Endothelial cell of umbilical vein (primary cell): ENCODE measurements at regions not wholly inside any gene's neighbourhood (a gene's known extent, or its start where the extent isn't known, plus 50 kb on each side); places are given as distances from the start of the nearest gene placed in this dataset.

Source experiments
- BruUV-seq: library from RNA; stranded (reverse); fragments of 400-500 nt; replicated peaks from 2 replicates; lab custom pipeline; 2021; lab: Mats Ljungman, UMichigan
- CTCF ChIA-PET: fragments of 300-600, 350-600 bp; sonication (Branson Sonifier 250); formaldehyde crosslinking; loops from one replicate; lab custom pipeline; 2021; ENCODE audit warnings: antibody characterized with exemption, inconsistent platforms; lab: Charles Lee
- POLR2A ChIA-PET: fragments of 300-600, 350-600 bp; sonication (Branson Sonifier 250); formaldehyde crosslinking; loops from one replicate; lab custom pipeline; 2021; ENCODE audit warnings: antibody characterized with exemption, inconsistent platforms; lab: Charles Lee
- DNase-seq: peaks from one replicate; pipeline ENCODE4 v3.0.0-alpha.2; 2011; ENCODE audit warnings: low read depth, low spot score
- FAIRE-seq: peaks from 2 replicates; lab custom pipeline; 2011; peaks lifted over from hg19 to GRCh38; lab: Jason Lieb, UNC
- H2AFZ ChIP-seq: 2 replicates; pipeline ENCODE4 v1.6.0; 2012; ENCODE audit warnings: low read depth, low read length, control low read depth, inconsistent platforms
- H3K27ac ChIP-seq: 2 replicates; pipeline ENCODE4 v1.5.1; 2011; ENCODE audit warnings: low read depth, mild to moderate bottlenecking, control low read depth, low read length, moderate library complexity; ENCODE audit not compliant: insufficient read depth
- H3K27me3 ChIP-seq, 2 experiments: 2 replicates each; pipeline versions ENCODE4 v1.6.0 to v1.6.1; 2011; ENCODE audit warnings: low read length in 2 of 2, mixed read lengths in 1 of 2; ENCODE audit not compliant: control insufficient read depth in 2 of 2, insufficient read depth in 2 of 2
- H3K36me3 ChIP-seq, 2 experiments: 2 replicates in 1 of 2; 3 replicates in 1 of 2; pipeline ENCODE4 v1.5.1; 2011; ENCODE audit warnings: low read length in 2 of 2, mild to moderate bottlenecking in 1 of 2, moderate library complexity in 1 of 2; ENCODE audit not compliant: control insufficient read depth in 2 of 2, insufficient read depth in 2 of 2; ENCODE audit errors: extremely low read depth in 1 of 2
- H3K4me1 ChIP-seq: 3 replicates; pipeline ENCODE4 v1.5.1; 2011; ENCODE audit warnings: mild to moderate bottlenecking, low read length; ENCODE audit not compliant: control insufficient read depth, insufficient read depth; ENCODE audit errors: extremely low read depth
- H3K4me2 ChIP-seq: 2 replicates; pipeline ENCODE4 v1.6.1; 2011; ENCODE audit warnings: low read length, control low read depth, mixed read lengths; ENCODE audit not compliant: insufficient read depth
- H3K4me3 ChIP-seq, 3 experiments: fragments of 200-600 bp in 1 of 3; sonication (generic), shearing (Covaris generic) in 1 of 3; replicated peaks in 1 of 3; 2 replicates each; pipeline ENCODE4 v1.5.1; 2011 to 2016; ENCODE audit warnings: control low read depth in 3 of 3, low read length in 3 of 3, mild to moderate bottlenecking in 2 of 3, inconsistent platforms in 1 of 3, low read depth in 1 of 3, moderate library complexity in 1 of 3; ENCODE audit not compliant: insufficient read depth in 1 of 3
- H3K79me2 ChIP-seq: 2 replicates; pipeline ENCODE4 v1.6.0; 2012; ENCODE audit warnings: low read length, inconsistent platforms; ENCODE audit not compliant: control insufficient read depth, insufficient read depth
- H3K9ac ChIP-seq: replicated peaks from 2 replicates; pipeline ENCODE3; 2011; ENCODE audit warnings: low read length, control low read depth; ENCODE audit not compliant: insufficient read depth; ENCODE audit errors: extremely low read depth
- H3K9me1 ChIP-seq: replicated peaks from 3 replicates; pipeline ENCODE4 v1.6.0; 2011; ENCODE audit warnings: mild to moderate bottlenecking, low read length; ENCODE audit not compliant: control insufficient read depth, insufficient read depth; ENCODE audit errors: extremely low read depth
- H3K9me3 ChIP-seq: replicated peaks from 2 replicates; pipeline ENCODE4 v1.5.1; 2012; ENCODE audit warnings: low read length, inconsistent platforms; ENCODE audit not compliant: control insufficient read depth, insufficient read depth
- H4K20me1 ChIP-seq: replicated peaks from 2 replicates; pipeline ENCODE3; 2011; ENCODE audit warnings: mild to moderate bottlenecking, low read length; ENCODE audit not compliant: control insufficient read depth, insufficient read depth; ENCODE audit errors: extremely low read depth
- EZH2 ChIP-seq: IDR thresholded peaks from 2 replicates; pipeline ENCODE4 v1.6.1; 2012; ENCODE audit warnings: borderline replicate concordance, low read depth, mild to moderate bottlenecking, moderate library complexity, low read length, inconsistent platforms; ENCODE audit not compliant: severe bottlenecking
- FOS ChIP-seq: IDR thresholded peaks from 2 replicates; pipeline ENCODE4 v1.6.1; 2011; ENCODE audit warnings: mild to moderate bottlenecking, low read length, moderate library complexity, borderline replicate concordance; ENCODE audit not compliant: insufficient read depth
- GATA2 ChIP-seq: IDR thresholded peaks from 2 replicates; pipeline ENCODE4 v1.7.0; 2011; ENCODE audit warnings: low read depth, mild to moderate bottlenecking, moderate library complexity, mixed read lengths, low read length; ENCODE audit not compliant: insufficient read length, insufficient read depth
- JUN ChIP-seq: IDR thresholded peaks from 2 replicates; pipeline ENCODE4 v1.6.1; 2011; ENCODE audit warnings: borderline replicate concordance, low read depth; ENCODE audit not compliant: insufficient read length, insufficient read depth
- MAX ChIP-seq: IDR thresholded peaks from 2 replicates; pipeline ENCODE4 v1.6.1; 2011; ENCODE audit not compliant: insufficient read depth, insufficient read length
- MYC ChIP-seq: IDR thresholded peaks from one replicate; pipeline ENCODE4 v1.6.1; 2011; ENCODE audit warnings: mild to moderate bottlenecking, low read depth, low read length
- POLR2A ChIP-seq: IDR thresholded peaks from 2 replicates; pipeline ENCODE4 v1.6.1; 2012; ENCODE audit warnings: low read depth, mild to moderate bottlenecking, control low read depth, low read length
- POLR2AphosphoS5 ChIP-seq: IDR thresholded peaks from 2 replicates; pipeline ENCODE4 v1.6.1; 2012; ENCODE audit warnings: low read depth, mild to moderate bottlenecking, control low read depth, low read length, moderate library complexity; ENCODE audit not compliant: insufficient read depth
- dilution Hi-C: fragments of 300-500 bp; cut with MboI; formaldehyde crosslinking; loops from one replicate; pipeline ENCODE4 v1.15.0; 2019; ENCODE audit warnings: low sequenced_read_pairs; ENCODE audit not compliant: extremely low pct_ligation_motif_present
- intact Hi-C: fragments of 100-400 bp; cut with micrococcal nuclease; formaldehyde crosslinking; loops from one replicate; pipeline ENCODE4 v1.10.0; 2022
- TF ChIP-seq, protein P1 (sequence below), 2 donors: IDR thresholded peaks; 1 replicate in 1 of 2; 2 replicates in 1 of 2; pipeline ENCODE4 v1.5.1; 2011; ENCODE audit warnings: low read length in 2 of 2, mild to moderate bottlenecking in 2 of 2, moderate library complexity in 2 of 2, control low read depth in 1 of 2, inconsistent platforms in 1 of 2, low read depth in 1 of 2; ENCODE audit not compliant: insufficient read depth in 1 of 2; ENCODE audit errors: extremely low read depth in 1 of 2

DNA sequence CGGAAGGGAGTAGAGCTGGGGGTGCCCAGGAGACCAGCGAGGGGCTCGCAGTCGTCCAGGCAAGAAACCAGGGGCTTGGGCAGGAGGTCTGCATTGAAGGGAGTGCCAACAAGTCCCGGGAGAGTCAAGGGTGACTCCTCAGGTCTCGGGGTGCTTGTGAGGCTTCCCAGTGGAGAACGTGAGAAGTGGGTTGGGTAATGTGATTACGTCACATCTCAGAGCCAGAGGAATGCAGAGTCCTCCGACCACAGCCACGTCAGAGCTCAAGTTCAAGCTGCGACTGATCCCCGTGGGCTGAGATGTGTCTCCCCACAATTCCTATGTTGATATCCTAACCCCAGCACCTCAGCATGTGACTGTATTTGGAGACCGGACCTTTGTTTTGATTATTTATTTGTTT is 89.7 kb upstream of the SHANK2 start:
- Histone ChIP-seq H4K20me1 (no peaks in the 10 kb centered on the region), H3K27ac (no peak overlapping the region), H3K9me3 (no peaks in the 10 kb centered on the region), H3K9ac (no peak overlapping the region), H2AFZ (no peak overlapping the region), H3K4me2 (no peak overlapping the region), H3K36me3 (no peaks in the 10 kb centered on the region), H3K9me1 (no peaks in the 10 kb centered on the region), H3K27me3 (no peaks in the 10 kb centered on the region), H3K4me1 (no peaks in the 10 kb centered on the region), H3K4me3 (no peak overlapping the region), H3K79me2 (no peaks in the 10 kb centered on the region)
- FAIRE-seq (no peak), DNase-seq (no peak)
- ChIA-PET POLR2A (no interaction called here), CTCF (no interaction called here)
- dilution Hi-C loops = no loop called here
- no TSS peak for BruUV-seq
- TF ChIP-seq GATA2 (no peak), POLR2AphosphoS5 (no peak), FOS (no peak), MAX (no peak), POLR2A (no peak), MYC (no peak), EZH2 (no peak), JUN (no peak)
- TF ChIP-seq, protein P1, sequence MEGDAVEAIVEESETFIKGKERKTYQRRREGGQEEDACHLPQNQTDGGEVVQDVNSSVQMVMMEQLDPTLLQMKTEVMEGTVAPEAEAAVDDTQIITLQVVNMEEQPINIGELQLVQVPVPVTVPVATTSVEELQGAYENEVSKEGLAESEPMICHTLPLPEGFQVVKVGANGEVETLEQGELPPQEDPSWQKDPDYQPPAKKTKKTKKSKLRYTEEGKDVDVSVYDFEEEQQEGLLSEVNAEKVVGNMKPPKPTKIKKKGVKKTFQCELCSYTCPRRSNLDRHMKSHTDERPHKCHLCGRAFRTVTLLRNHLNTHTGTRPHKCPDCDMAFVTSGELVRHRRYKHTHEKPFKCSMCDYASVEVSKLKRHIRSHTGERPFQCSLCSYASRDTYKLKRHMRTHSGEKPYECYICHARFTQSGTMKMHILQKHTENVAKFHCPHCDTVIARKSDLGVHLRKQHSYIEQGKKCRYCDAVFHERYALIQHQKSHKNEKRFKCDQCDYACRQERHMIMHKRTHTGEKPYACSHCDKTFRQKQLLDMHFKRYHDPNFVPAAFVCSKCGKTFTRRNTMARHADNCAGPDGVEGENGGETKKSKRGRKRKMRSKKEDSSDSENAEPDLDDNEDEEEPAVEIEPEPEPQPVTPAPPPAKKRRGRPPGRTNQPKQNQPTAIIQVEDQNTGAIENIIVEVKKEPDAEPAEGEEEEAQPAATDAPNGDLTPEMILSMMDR (IDR thresholded peaks at IDR 0.05; ENCODE audit: extremely low read depth in 1 of 2, insufficient read depth in 1 of 2, low read depth in 1 of 2, low read length in 2 of 2) = no peak
- intact Hi-C loops = no loop called here
